H1 (cell line): ENCODE measurements at regions not wholly inside any gene's neighbourhood (a gene's known extent, or its start where the extent isn't known, plus 50 kb on each side); places are given as distances from the start of the nearest gene placed in this dataset.

Experiments
- CTCF ChIA-PET: fragments of 300-600 bp; sonication (Branson Sonifier 250); formaldehyde crosslinking; loops from one replicate; lab custom pipeline; 2021; ENCODE audit not compliant: partially characterized antibody; lab: Charles Lee
- POLR2A ChIA-PET: fragments of 300-600 bp; sonication (Branson Sonifier 250); formaldehyde crosslinking; loops from one replicate; lab custom pipeline; 2021; ENCODE audit warnings: inconsistent platforms; ENCODE audit not compliant: partially characterized antibody; lab: Charles Lee
- DNase-seq, 2 experiments: peaks; one replicate each; pipeline versions ENCODE4 v3.0.0 to v3.0.0-alpha.2; 2010 to 2022; ENCODE audit warnings: low spot score in 2 of 2, low read depth in 1 of 2, mixed read lengths in 1 of 2
- FAIRE-seq: peaks from 2 replicates; lab custom pipeline; 2011; peaks lifted over from hg19 to GRCh38; lab: Jason Lieb, UNC
- H2AFZ ChIP-seq: 2 replicates; pipeline ENCODE4 v1.8.1; 2012; ENCODE audit warnings: low read length, inconsistent platforms
- H2AK5ac ChIP-seq: 2 replicates; pipeline ENCODE4 v1.6.1; 2013; ENCODE audit warnings: low read depth, low read length
- H2BK120ac ChIP-seq: replicated peaks from 2 replicates; pipeline ENCODE3; 2013; ENCODE audit warnings: low read depth, low read length, inconsistent platforms
- H2BK12ac ChIP-seq: 2 replicates; pipeline ENCODE4 v1.6.1; 2013; ENCODE audit warnings: low read depth, low read length
- H2BK15ac ChIP-seq: 2 replicates; pipeline ENCODE4 v1.6.1; 2013; ENCODE audit warnings: low read length
- H2BK20ac ChIP-seq: 2 replicates; pipeline ENCODE4 v1.6.1; 2013; ENCODE audit warnings: low read length
- H2BK5ac ChIP-seq: 2 replicates; pipeline ENCODE4 v1.6.1; 2013; ENCODE audit warnings: low read depth, low read length
- H3K14ac ChIP-seq: 2 replicates; pipeline ENCODE4 v1.6.1; 2013; ENCODE audit warnings: inconsistent platforms; ENCODE audit not compliant: insufficient read length
- H3K18ac ChIP-seq: 2 replicates; pipeline ENCODE4 v1.6.1; 2013; ENCODE audit warnings: low read length; ENCODE audit errors: extremely low read depth
- H3K23ac ChIP-seq: 2 replicates; pipeline ENCODE4 v1.6.1; 2013; ENCODE audit warnings: inconsistent platforms; ENCODE audit not compliant: insufficient read length
- H3K23me2 ChIP-seq: 2 replicates; pipeline ENCODE4 v1.6.1; 2013; ENCODE audit warnings: low read depth, low read length
- H3K27ac ChIP-seq: 2 replicates; pipeline ENCODE4 v1.6.1; 2011; ENCODE audit warnings: low read depth, low read length, inconsistent platforms
- H3K27me3 ChIP-seq, 4 experiments: replicated peaks in 1 of 4; 1 replicate in 1 of 4; 2 replicates in 3 of 4; pipeline versions ENCODE4 v1.6.1 to v1.8.1; 2011 to 2013; ENCODE audit warnings: low read length in 3 of 4, mild to moderate bottlenecking in 3 of 4, inconsistent platforms in 2 of 4, mixed read lengths in 2 of 4, moderate library complexity in 1 of 4; ENCODE audit not compliant: control insufficient read depth in 3 of 4, insufficient read depth in 3 of 4; ENCODE audit errors: extremely low read depth in 1 of 4
- H3K36me3 ChIP-seq, 4 experiments: 2 replicates each; pipeline versions ENCODE4 v1.6.1 to v1.8.1; 2011 to 2013; ENCODE audit warnings: mild to moderate bottlenecking in 4 of 4, low read length in 3 of 4, moderate library complexity in 2 of 4, control low read depth in 1 of 4, inconsistent platforms in 1 of 4; ENCODE audit not compliant: insufficient read depth in 4 of 4, control insufficient read depth in 2 of 4
- H3K4ac ChIP-seq: replicated peaks from 2 replicates; pipeline ENCODE3; 2013; ENCODE audit warnings: low read length, low read depth, mixed read lengths, inconsistent platforms; ENCODE audit not compliant: insufficient read length
- H3K4me1 ChIP-seq, 4 experiments: replicated peaks in 1 of 4; 1 replicate in 1 of 4; 2 replicates in 3 of 4; pipeline versions ENCODE4 v1.6.1 to v1.8.1; 2011 to 2013; ENCODE audit warnings: low read length in 3 of 4, inconsistent platforms in 2 of 4, mixed read lengths in 1 of 4; ENCODE audit not compliant: insufficient read depth in 4 of 4, control insufficient read depth in 3 of 4
- H3K4me2 ChIP-seq, 2 experiments: 2 replicates each; pipeline versions ENCODE4 v1.6.1 to v1.8.1; 2011 to 2013; ENCODE audit warnings: low read depth in 2 of 2, low read length in 2 of 2, control low read depth in 1 of 2, inconsistent platforms in 1 of 2, mild to moderate bottlenecking in 1 of 2; ENCODE audit not compliant: insufficient read depth in 1 of 2
- H3K4me3 ChIP-seq, 4 experiments: fragments of 200-600, 300-600 bp in 1 of 4; sonication (generic), shearing (Covaris generic), sonication (Bioruptor Twin) in 1 of 4; 2 replicates each; pipeline versions ENCODE4 v1.5.1 to v1.8.1; 2011 to 2016; ENCODE audit warnings: low read length in 4 of 4, low read depth in 3 of 4, control low read depth in 2 of 4, inconsistent platforms in 2 of 4, mild to moderate bottlenecking in 2 of 4, mixed read lengths in 1 of 4, moderate library complexity in 1 of 4; ENCODE audit not compliant: insufficient read depth in 2 of 4; ENCODE audit errors: extremely low read depth in 1 of 4
- H3K56ac ChIP-seq: replicated peaks from 2 replicates; pipeline ENCODE3; 2013; ENCODE audit warnings: low read depth, mild to moderate bottlenecking, mixed read lengths, low read length, inconsistent platforms; ENCODE audit not compliant: insufficient read length
- H3K79me1 ChIP-seq: 2 replicates; pipeline ENCODE4 v1.6.1; 2013; ENCODE audit warnings: low read depth, low read length, control low read depth
- H3K79me2 ChIP-seq, 2 experiments: 2 replicates each; pipeline versions ENCODE4 v1.6.1 to v1.8.1; 2012 to 2013; ENCODE audit warnings: low read length in 2 of 2, mild to moderate bottlenecking in 2 of 2, inconsistent platforms in 1 of 2; ENCODE audit not compliant: insufficient read depth in 2 of 2, control insufficient read depth in 1 of 2
- H3K9ac ChIP-seq, 4 experiments: replicated peaks in 1 of 4; 1 replicate in 1 of 4; 2 replicates in 3 of 4; pipeline versions ENCODE4 v1.6.1 to v1.8.1; 2011 to 2013; ENCODE audit warnings: low read depth in 3 of 4, low read length in 3 of 4, control low read depth in 2 of 4, mild to moderate bottlenecking in 2 of 4, moderate library complexity in 2 of 4, inconsistent platforms in 1 of 4; ENCODE audit errors: extremely low read depth in 1 of 4
- H3K9me3 ChIP-seq, 2 experiments: 2 replicates each; pipeline versions ENCODE4 v1.6.1 to v1.8.1; 2012 to 2013; ENCODE audit warnings: mild to moderate bottlenecking in 2 of 2, moderate library complexity in 2 of 2, control low read depth in 1 of 2, inconsistent platforms in 1 of 2, low read depth in 1 of 2, low read length in 1 of 2, mixed read lengths in 1 of 2; ENCODE audit not compliant: insufficient read depth in 2 of 2
- H4K20me1 ChIP-seq, 2 experiments: replicated peaks in 1 of 2; 2 replicates each; pipeline versions ENCODE3 to v1.8.1; 2011 to 2013; ENCODE audit warnings: inconsistent platforms in 2 of 2, low read length in 2 of 2, mild to moderate bottlenecking in 1 of 2; ENCODE audit not compliant: insufficient read depth in 2 of 2, control insufficient read depth in 1 of 2
- H4K5ac ChIP-seq: 2 replicates; pipeline ENCODE4 v1.6.1; 2013; ENCODE audit warnings: low read length, low read depth, mixed read lengths, inconsistent platforms; ENCODE audit not compliant: insufficient read length
- H4K8ac ChIP-seq: 2 replicates; pipeline ENCODE4 v1.8.0; 2013; ENCODE audit warnings: mild to moderate bottlenecking, moderate library complexity, low read length, inconsistent platforms; ENCODE audit not compliant: insufficient read depth; ENCODE audit errors: extremely low read depth
- H4K91ac ChIP-seq: replicated peaks from 2 replicates; pipeline ENCODE3; 2013; ENCODE audit warnings: low read length, mixed read lengths, inconsistent platforms; ENCODE audit not compliant: insufficient read length
- CBX8 ChIP-seq: fragments of 300-800, 300-1000 bp; sonication (generic); IDR thresholded peaks from 2 replicates; pipeline ENCODE4 v1.7.1; 2016; ENCODE audit warnings: low read depth, low read length, borderline replicate concordance
- EGR1 ChIP-seq: IDR thresholded peaks from 2 replicates; pipeline ENCODE4 v1.6.1; 2011; ENCODE audit warnings: low read depth, low read length, borderline replicate concordance
- HDAC2 ChIP-seq, 2 experiments: fragments of 300-600 bp in 1 of 2; sonication (generic) in 1 of 2; IDR thresholded peaks; 2 replicates each; pipeline ENCODE4 v1.6.1; 2011 to 2012; ENCODE audit warnings: low read depth in 2 of 2, low read length in 2 of 2, mild to moderate bottlenecking in 2 of 2, moderate library complexity in 2 of 2, borderline replicate concordance in 1 of 2, inconsistent platforms in 1 of 2
- MAFK ChIP-seq: IDR thresholded peaks from 2 replicates; pipeline ENCODE4 v1.6.1; 2012; ENCODE audit warnings: low read depth, mild to moderate bottlenecking, improper control_type of control experiment, low read length
- SP4 ChIP-seq: IDR thresholded peaks from 2 replicates; pipeline ENCODE4 v1.6.1; 2012; ENCODE audit warnings: low read length, inconsistent platforms
- ZNF274 ChIP-seq: IDR thresholded peaks from 2 replicates; pipeline ENCODE4 v1.7.0; 2012; ENCODE audit warnings: low read length, borderline replicate concordance; ENCODE audit errors: extremely low read depth
- WGBS, 2 experiments: shearing (Covaris generic) in 1 of 2; methylation state at CpG; one replicate each; pipeline versions ENCODE4 v1.1.6 to v1.1.7; 2013 to 2015; ENCODE audit warnings: low lambda C conversion rate in 2 of 2, mixed read lengths in 2 of 2, inconsistent platforms in 1 of 2, low coverage in 1 of 2, missing lambda C conversion rate in 1 of 2; ENCODE audit not compliant: insufficient replicate concordance in 2 of 2, insufficient coverage in 1 of 2, insufficient read length in 1 of 2; ENCODE audit errors: extremely low coverage in 1 of 2, missing lambda C conversion rate in 1 of 2; 5-methylcytosine and 5-hydroxymethylcytosine counted together

GRCh38 chr1:103958699-103959098 lies 209.0 kb downstream of the AMY1C start:
- H2AK5ac ChIP-seq, result no peak overlapping the region
- no peak overlapping the region for H3K4me2 ChIP-seq
- no peak overlapping the region for H2BK12ac ChIP-seq
- no peaks in the 10 kb centered on the region for H3K9me3 ChIP-seq
- H3K4me1 ChIP-seq, result no peaks in the 10 kb centered on the region
- no peak overlapping the region for H3K27ac ChIP-seq
- no peak overlapping the region for H3K4ac ChIP-seq
- no peak overlapping the region for H2BK5ac ChIP-seq
- H3K18ac ChIP-seq, result no peak overlapping the region
- no peak overlapping the region for H4K5ac ChIP-seq
- no peak overlapping the region for H2BK15ac ChIP-seq
- no peak for TF ChIP-seq ZNF274
- TF ChIP-seq MAFK, result no peak
- no peak for TF ChIP-seq EGR1
- TF ChIP-seq HDAC2 (IDR thresholded peaks at IDR 0.05; ENCODE audit: borderline replicate concordance in 1 of 2, low read depth in 2 of 2, low read length in 2 of 2), result no peak
- no peak for TF ChIP-seq CBX8
- no peak for TF ChIP-seq SP4
- POLR2A ChIA-PET, result no interaction called here
- no peak overlapping the region for H3K4me3 ChIP-seq
- FAIRE-seq, result no peak
- no peaks in the 10 kb centered on the region for H3K23me2 ChIP-seq
- no peak overlapping the region for H2AFZ ChIP-seq
- no peak for DNase-seq
- H2BK20ac ChIP-seq, result no peak overlapping the region
- no peaks in the 10 kb centered on the region for H4K20me1 ChIP-seq
- no peak overlapping the region for H3K9ac ChIP-seq
- no peak overlapping the region for H4K91ac ChIP-seq
- H4K8ac ChIP-seq, result no peak overlapping the region
- H3K56ac ChIP-seq, result no peak overlapping the region
- H3K14ac ChIP-seq, result no peak overlapping the region
- no peak overlapping the region for H3K23ac ChIP-seq
- no peak overlapping the region for H2BK120ac ChIP-seq
- 85% methylated on average over 1 of the region's 1 CpG; no CpG with 5 or more reads in 1 of the 2 experiments for WGBS, 2 experiments
- CTCF ChIA-PET, result interaction anchor here (0.5 to 1.8 kb wide), 2 partner anchors 168 to 728 kb away, joined by 3 to 5 read pairs; no protein-coding TSS in a partner anchor
- H3K27me3 ChIP-seq, result no peaks in the 10 kb centered on the region
- H3K79me1 ChIP-seq, result no peaks in the 10 kb centered on the region
- no peaks in the 10 kb centered on the region for H3K79me2 ChIP-seq
- H3K36me3 ChIP-seq, result no peaks in the 10 kb centered on the region
